ENCODE measurements at regions not wholly inside any gene's neighbourhood (a gene's known extent, or its start where the extent isn't known, plus 50 kb on each side); places are given as distances from the start of the nearest gene placed in this dataset.

DNA sequence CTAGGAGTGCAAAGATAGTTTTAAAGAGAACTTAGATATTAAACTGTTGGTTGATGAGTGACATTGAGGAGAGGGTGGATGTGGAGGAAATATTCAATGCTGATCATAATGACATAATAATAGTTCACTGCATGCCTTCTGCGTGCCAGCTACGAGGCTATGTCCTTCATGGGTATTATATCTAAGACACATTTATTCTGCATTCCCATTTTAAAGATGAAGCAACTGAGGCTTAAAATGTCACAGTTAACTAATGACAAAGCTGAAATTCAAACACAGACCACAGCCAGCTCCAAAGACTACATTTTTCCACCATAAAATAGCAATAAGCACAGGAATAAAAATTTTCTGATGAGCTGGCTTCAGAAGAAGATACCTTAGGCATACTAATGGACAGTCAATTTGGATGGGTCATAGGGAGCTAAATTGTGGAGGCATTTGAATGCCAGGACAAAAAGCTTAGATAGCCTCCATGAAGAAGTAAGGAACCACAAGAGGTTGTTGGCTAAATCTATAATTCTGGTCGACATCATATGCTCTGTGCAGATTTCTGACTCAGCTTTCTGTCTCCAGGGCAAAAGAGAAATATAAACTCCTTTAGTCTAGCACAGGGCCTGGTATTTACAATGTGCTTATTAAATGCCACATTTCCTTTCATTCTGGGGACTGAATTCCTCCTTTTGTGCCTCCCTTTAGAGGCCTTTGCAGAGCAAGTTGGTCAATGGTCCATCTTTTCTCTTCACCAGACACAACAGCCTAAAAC lies 71.2 kb upstream of the NRIP1 start:
- WGBS, 2 experiments (ENCODE audit: extremely low coverage in 2 of 2, insufficient read length in 1 of 2): 79% methylated on average over 3 of the region's 3 CpGs; no CpG with 5 or more reads in 1 of the 2 experiments
- Histone ChIP-seq H4K20me1 (ENCODE audit: insufficient read depth, low read length) (no peaks in the 10 kb centered on the region), H3K9ac (ENCODE audit: low read depth, low read length) (no peak overlapping the region), H4K8ac (ENCODE audit: low read depth in 2 of 2, low read length in 2 of 2) (no peak overlapping the region), H3K23ac (ENCODE audit: low read depth, low read length) (no peak overlapping the region), H2AFZ (replicated peaks; ENCODE audit: low read length, poor library complexity) (no peak overlapping the region), H2AK5ac (ENCODE audit: low read depth, low read length) (no peak overlapping the region), H3K9me3 (ENCODE audit: control insufficient read depth, insufficient read depth, low read length) (no peaks in the 10 kb centered on the region), H3K18ac (ENCODE audit: low read depth, low read length) (no peak overlapping the region), H3K4me3 (ENCODE audit: insufficient read depth, low read depth, low read length) (no peak overlapping the region), H2BK120ac (ENCODE audit: low read depth, low read length) (no peak overlapping the region), H2BK5ac (ENCODE audit: low read depth, low read length, poor library complexity, severe bottlenecking) (no peak overlapping the region), H3K4me1 (ENCODE audit: control insufficient read depth, insufficient read depth, low read length) (no peaks in the 10 kb centered on the region), H2BK15ac (ENCODE audit: low read depth, low read length) (no peak overlapping the region), H4K5ac (ENCODE audit: low read depth, low read length) (no peak overlapping the region), H3K56ac (ENCODE audit: extremely low read depth, insufficient read depth, low read length) (no peak overlapping the region), H3K14ac (replicated peaks; ENCODE audit: low read depth, low read length) (no peak overlapping the region), H4K91ac (ENCODE audit: insufficient read depth, low read depth, low read length) (no peak overlapping the region), H2AK9ac (replicated peaks; ENCODE audit: low read depth, low read length, poor library complexity) (no peak overlapping the region), H3K79me1 (ENCODE audit: low read depth in 1 of 2, low read length in 2 of 2) (no peaks in the 10 kb centered on the region), H3K4ac (ENCODE audit: low read depth, low read length) (no peak overlapping the region), H3K27me3 (ENCODE audit: control insufficient read depth, insufficient read depth, low read length) (peaks cover 11% of the 10 kb centered on the region), H3K27ac (ENCODE audit: insufficient read depth, low read length) (no peak overlapping the region), H3K4me2 (ENCODE audit: low read depth, low read length) (no peak overlapping the region), H3K9me1 (ENCODE audit: insufficient read depth, low read length) (no peaks in the 10 kb centered on the region), H2BK20ac (ENCODE audit: low read depth, low read length) (no peak overlapping the region), H3K36me3 (ENCODE audit: control insufficient read depth, insufficient read depth, low read length) (no peaks in the 10 kb centered on the region)
- no peak for DNase-seq
- TF ChIP-seq, protein P1, sequence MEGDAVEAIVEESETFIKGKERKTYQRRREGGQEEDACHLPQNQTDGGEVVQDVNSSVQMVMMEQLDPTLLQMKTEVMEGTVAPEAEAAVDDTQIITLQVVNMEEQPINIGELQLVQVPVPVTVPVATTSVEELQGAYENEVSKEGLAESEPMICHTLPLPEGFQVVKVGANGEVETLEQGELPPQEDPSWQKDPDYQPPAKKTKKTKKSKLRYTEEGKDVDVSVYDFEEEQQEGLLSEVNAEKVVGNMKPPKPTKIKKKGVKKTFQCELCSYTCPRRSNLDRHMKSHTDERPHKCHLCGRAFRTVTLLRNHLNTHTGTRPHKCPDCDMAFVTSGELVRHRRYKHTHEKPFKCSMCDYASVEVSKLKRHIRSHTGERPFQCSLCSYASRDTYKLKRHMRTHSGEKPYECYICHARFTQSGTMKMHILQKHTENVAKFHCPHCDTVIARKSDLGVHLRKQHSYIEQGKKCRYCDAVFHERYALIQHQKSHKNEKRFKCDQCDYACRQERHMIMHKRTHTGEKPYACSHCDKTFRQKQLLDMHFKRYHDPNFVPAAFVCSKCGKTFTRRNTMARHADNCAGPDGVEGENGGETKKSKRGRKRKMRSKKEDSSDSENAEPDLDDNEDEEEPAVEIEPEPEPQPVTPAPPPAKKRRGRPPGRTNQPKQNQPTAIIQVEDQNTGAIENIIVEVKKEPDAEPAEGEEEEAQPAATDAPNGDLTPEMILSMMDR (conservative IDR thresholded peaks at IDR 0.05; ENCODE audit: low read depth, low read length): no peak
- TF ChIP-seq CHD1 (IDR thresholded peaks at IDR 0.05; ENCODE audit: low read depth, low read length): no peak
- no peak for TF ChIP-seq ELK1 (IDR thresholded peaks at IDR 0.05; ENCODE audit: borderline replicate concordance, low read depth, low read length)
- TF ChIP-seq FOS (IDR thresholded peaks at IDR 0.05; ENCODE audit: low read depth, low read length): no peak
- TF ChIP-seq CEBPB (IDR thresholded peaks at IDR 0.05; ENCODE audit: low read depth, low read length): no peak
- no peak for ATAC-seq (ENCODE audit: low read depth)
- in situ Hi-C loops (cut with MboI; ENCODE audit: low sequenced_read_pairs): no loop called here
- intact Hi-C loops (cut with micrococcal nuclease): no loop called here
- dilution Hi-C loops (cut with HindIII; ENCODE audit: low sequenced_read_pairs, unreplicated experiment): no loop called here
- ChIA-PET POLR2A (ENCODE audit: unreplicated experiment) (no interaction called here), CTCF (no interaction called here)
- BruUV-seq (replicated peaks): no TSS peak

Measured in IMR-90 (cell line).